A673 (cell line): ENCODE measurements at regions not wholly inside any gene's neighbourhood (a gene's known extent, or its start where the extent isn't known, plus 50 kb on each side); places are given as distances from the start of the nearest gene placed in this dataset.

ENCODE experiments used
- EZH2 ChIP-seq: fragments of 200-600 bp; sonication (generic); IDR thresholded peaks from 2 replicates; pipeline ENCODE4 v1.6.1; 2017; ENCODE audit warnings: borderline replicate concordance, low read depth, mild to moderate bottlenecking, mixed read lengths, antibody characterized with exemption, low read length; ENCODE audit not compliant: poor library complexity, severe bottlenecking
- TF ChIP-seq, protein P1 (sequence below): fragments of 300-800, 200-600 bp; sonication (generic); conservative IDR thresholded peaks from 2 replicates; pipeline ENCODE4 v1.5.1; 2017; ENCODE audit warnings: low read depth, mild to moderate bottlenecking, antibody characterized with exemption, low read length, moderate library complexity, mixed read lengths

DNA sequence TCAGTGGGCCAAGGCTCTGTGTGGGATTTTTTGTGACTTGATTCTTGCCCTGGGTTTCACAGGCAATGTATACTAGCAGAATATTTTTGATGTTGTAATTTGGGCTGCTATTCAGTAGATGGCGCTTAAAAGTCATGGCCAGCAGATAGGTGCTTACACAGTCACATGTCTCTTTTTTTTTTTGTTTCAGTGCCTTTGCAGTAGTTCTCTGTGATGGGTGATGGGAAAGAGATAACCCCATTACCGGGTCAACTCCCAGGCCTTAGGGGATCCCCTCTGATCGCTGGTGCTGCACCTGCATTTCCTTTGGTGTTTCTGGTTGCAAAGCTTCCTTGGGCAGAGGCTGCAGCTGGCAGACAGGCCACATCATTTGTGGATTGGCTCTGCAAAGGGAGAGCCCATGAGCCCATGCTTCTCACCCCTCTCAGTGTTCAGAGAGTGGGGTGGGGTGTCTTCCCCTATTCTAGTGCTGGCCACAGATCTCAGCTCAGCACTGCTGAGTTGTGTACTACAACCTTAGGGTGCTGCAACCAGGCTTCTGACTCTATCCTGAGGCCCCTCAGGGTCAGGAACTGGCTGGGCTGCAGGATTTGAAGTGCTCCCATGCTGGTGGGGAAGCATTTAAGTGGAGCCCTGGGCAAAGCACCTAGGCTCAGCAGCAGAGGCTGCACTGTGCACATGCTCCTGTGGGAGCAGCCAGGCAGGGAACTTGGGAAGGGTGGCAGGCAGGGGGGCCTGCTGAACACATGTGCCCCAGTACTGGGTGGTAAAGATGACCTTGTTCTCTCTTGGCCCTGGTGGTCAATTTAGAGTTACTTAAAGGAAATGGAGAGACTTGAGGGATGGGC is 219.8 kb upstream of the SPHKAP start:
- TF ChIP-seq, protein P1, sequence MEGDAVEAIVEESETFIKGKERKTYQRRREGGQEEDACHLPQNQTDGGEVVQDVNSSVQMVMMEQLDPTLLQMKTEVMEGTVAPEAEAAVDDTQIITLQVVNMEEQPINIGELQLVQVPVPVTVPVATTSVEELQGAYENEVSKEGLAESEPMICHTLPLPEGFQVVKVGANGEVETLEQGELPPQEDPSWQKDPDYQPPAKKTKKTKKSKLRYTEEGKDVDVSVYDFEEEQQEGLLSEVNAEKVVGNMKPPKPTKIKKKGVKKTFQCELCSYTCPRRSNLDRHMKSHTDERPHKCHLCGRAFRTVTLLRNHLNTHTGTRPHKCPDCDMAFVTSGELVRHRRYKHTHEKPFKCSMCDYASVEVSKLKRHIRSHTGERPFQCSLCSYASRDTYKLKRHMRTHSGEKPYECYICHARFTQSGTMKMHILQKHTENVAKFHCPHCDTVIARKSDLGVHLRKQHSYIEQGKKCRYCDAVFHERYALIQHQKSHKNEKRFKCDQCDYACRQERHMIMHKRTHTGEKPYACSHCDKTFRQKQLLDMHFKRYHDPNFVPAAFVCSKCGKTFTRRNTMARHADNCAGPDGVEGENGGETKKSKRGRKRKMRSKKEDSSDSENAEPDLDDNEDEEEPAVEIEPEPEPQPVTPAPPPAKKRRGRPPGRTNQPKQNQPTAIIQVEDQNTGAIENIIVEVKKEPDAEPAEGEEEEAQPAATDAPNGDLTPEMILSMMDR: no peak; the same call in 1 of the 2 replicates
- TF ChIP-seq EZH2: no peak
